ENCODE measurements at regions not wholly inside any gene's neighbourhood (a gene's known extent, or its start where the extent isn't known, plus 50 kb on each side); places are given as distances from the start of the nearest gene placed in this dataset.
"Not testable (repeated sequence)": the region's sequence is repeated elsewhere in the genome, so short reads cannot be mapped to it uniquely, and the experiment has no call there.

GRCh38 chr5:109550077-109550476 is 139.7 kb upstream of the MAN2A1 start:
- intact Hi-C loops (cut with DNase I): no loop called here
- TF ChIP-seq POLR2A (IDR thresholded peaks at IDR 0.05): no peak
- no peak for TF ChIP-seq CTCF (IDR thresholded peaks at IDR 0.05)
- TF ChIP-seq POLR2AphosphoS5 (IDR thresholded peaks at IDR 0.05): no peak
- TF ChIP-seq EP300 (IDR thresholded peaks at IDR 0.05): no peak
- 78 to 80% methylated on average over 1 of the region's 1 CpG for WGBS, 2 donors
- no peak overlapping the region for H3K27ac ChIP-seq
- H3K9me3 ChIP-seq: peaks cover 0 to 8% (median 0%) of the 10 kb centered on the region in 4 donors
- H3K36me3 ChIP-seq: no peaks in the 10 kb centered on the region
- no peak for DNase-seq
- no peaks in the 10 kb centered on the region for H3K27me3 ChIP-seq
- no peak overlapping the region for H3K4me3 ChIP-seq
- no peaks in the 10 kb centered on the region for H3K4me1 ChIP-seq

GRCh38 chr5:109546461-109546860 is 136.7 kb upstream of the PJA2 start:
- H3K27ac ChIP-seq: no peak overlapping the region
- no peaks in the 10 kb centered on the region for H3K4me1 ChIP-seq
- H3K36me3 ChIP-seq: no peaks in the 10 kb centered on the region
- H3K27me3 ChIP-seq: no peaks in the 10 kb centered on the region
- intact Hi-C loops (cut with DNase I): no loop called here
- no peak overlapping the region for H3K4me3 ChIP-seq
- no peak for DNase-seq
- TF ChIP-seq EP300 (IDR thresholded peaks at IDR 0.05): no peak
- no peak for TF ChIP-seq POLR2A (IDR thresholded peaks at IDR 0.05)
- TF ChIP-seq POLR2AphosphoS5 (IDR thresholded peaks at IDR 0.05): no peak
- TF ChIP-seq CTCF (IDR thresholded peaks at IDR 0.05): no peak
- peaks cover 0 to 4% (median 0%) of the 10 kb centered on the region in 4 donors for H3K9me3 ChIP-seq

- H3K36me3 ChIP-seq; DNase-seq; intact Hi-C loops (cut with DNase I); H3K9me3 ChIP-seq; H3K27me3 ChIP-seq; H3K4me1 ChIP-seq; H3K4me3 ChIP-seq; H3K27ac ChIP-seq: not testable (repeated sequence)
- 54 to 80% methylated on average over 1 of the region's 1 CpG for WGBS, 2 donors
Measured at GRCh38 chr5:109544873-109545272, 135.1 kb upstream of the PJA2 start.

- H3K4me1 ChIP-seq; DNase-seq; H3K9me3 ChIP-seq; intact Hi-C loops (cut with DNase I); H3K27ac ChIP-seq; H3K36me3 ChIP-seq; H3K27me3 ChIP-seq; H3K4me3 ChIP-seq: not testable (repeated sequence)
- 92 to 93% methylated on average over 1 of the region's 1 CpG for WGBS, 2 donors
Measured at GRCh38 chr5:109538692-109539091, 128.9 kb upstream of the PJA2 start.

GRCh38 chr5:109535090-109535489 is 125.3 kb upstream of the PJA2 start:
- intact Hi-C loops (cut with DNase I); H3K9me3 ChIP-seq; H3K4me1 ChIP-seq; H3K4me3 ChIP-seq; DNase-seq; H3K27me3 ChIP-seq; H3K27ac ChIP-seq; H3K36me3 ChIP-seq: not testable (repeated sequence)
- WGBS, 2 donors: 94 to 97% methylated on average over 3 of the region's 4 CpGs

GRCh38 chr5:109533751-109534272 is 124.0 kb upstream of the PJA2 start:
- intact Hi-C loops (cut with DNase I): no loop called here
- TF ChIP-seq CTCF (IDR thresholded peaks at IDR 0.05): no peak
- TF ChIP-seq EP300 (IDR thresholded peaks at IDR 0.05): no peak
- no peak for TF ChIP-seq POLR2A (IDR thresholded peaks at IDR 0.05)
- no peak for TF ChIP-seq POLR2AphosphoS5 (IDR thresholded peaks at IDR 0.05)
- no peak overlapping the region for H3K27ac ChIP-seq
- WGBS, 2 donors: 79 to 80% methylated on average over 4 of the region's 4 CpGs
- no peak overlapping the region for H3K4me3 ChIP-seq
- H3K36me3 ChIP-seq: no peaks in the 10 kb centered on the region
- DNase-seq: no peak
- no peaks in the 10 kb centered on the region for H3K27me3 ChIP-seq
- no peaks in the 10 kb centered on the region for H3K9me3 ChIP-seq
- H3K4me1 ChIP-seq: peaks cover 0 to 11% (median 5%) of the 10 kb centered on the region in 4 donors

Measured in sigmoid colon (tissue), 6 donors.